Neural crest cell (in vitro differentiated cells): ENCODE measurements at regions not wholly inside any gene's neighbourhood (a gene's known extent, or its start where the extent isn't known, plus 50 kb on each side); places are given as distances from the start of the nearest gene placed in this dataset.

ENCODE experiments used
- DNase-seq: peaks from one replicate; pipeline ENCODE4 v3.0.0; 2021; ENCODE audit warnings: low read depth, mixed read lengths, low spot score
- H3K27ac Mint-ChIP-seq: one replicate; pipeline ENCODE4 v1.8.0; 2021; ENCODE audit warnings: mild to moderate bottlenecking, mixed read lengths; ENCODE audit not compliant: unreplicated experiment
- H3K27me3 Mint-ChIP-seq: 2 replicates; pipeline ENCODE4 v1.8.0; 2021; ENCODE audit warnings: low read depth, mild to moderate bottlenecking, mixed read lengths
- H3K36me3 Mint-ChIP-seq: 2 replicates; pipeline ENCODE4 v1.8.0; 2021; ENCODE audit warnings: low read depth, mild to moderate bottlenecking, mixed read lengths
- H3K4me1 Mint-ChIP-seq: 2 replicates; pipeline ENCODE4 v1.8.0; 2021; ENCODE audit warnings: mixed read lengths
- H3K4me3 Mint-ChIP-seq: one replicate; pipeline ENCODE4 v1.8.0; 2021; ENCODE audit warnings: mild to moderate bottlenecking, mixed read lengths
- H3K9me3 Mint-ChIP-seq: 2 replicates; pipeline ENCODE4 v1.8.0; 2021; ENCODE audit warnings: mixed read lengths
- CTCF ChIP-seq: fragments of 200-600 bp; sonication (generic); conservative IDR thresholded peaks from 2 replicates; pipeline ENCODE4 v1.5.0; 2021; ENCODE audit warnings: antibody characterized with exemption, mild to moderate bottlenecking

GRCh38 chr1:194044892-194045291, 858.5 kb upstream of the B3GALT2 start:
- Mint-ChIP-seq H3K9me3 (no peaks in the 10 kb centered on the region), H3K4me3 (no peak overlapping the region), H3K27ac (no peak overlapping the region), H3K27me3 (no peaks in the 10 kb centered on the region), H3K4me1 (no peaks in the 10 kb centered on the region), H3K36me3 (no peaks in the 10 kb centered on the region)
- TF ChIP-seq CTCF, result no peak
- no peak for DNase-seq

GRCh38 chr1:194043984-194044755, 857.8 kb upstream of the B3GALT2 start:
- no peaks in the 10 kb centered on the region for H3K36me3 Mint-ChIP-seq
- H3K27me3 Mint-ChIP-seq, result no peaks in the 10 kb centered on the region
- no peak for TF ChIP-seq CTCF
- DNase-seq, result no peak
- H3K27ac Mint-ChIP-seq, result no peak overlapping the region
- H3K4me1 Mint-ChIP-seq, result no peaks in the 10 kb centered on the region
- H3K9me3 Mint-ChIP-seq, result no peaks in the 10 kb centered on the region
- no peak overlapping the region for H3K4me3 Mint-ChIP-seq

- no peaks in the 10 kb centered on the region for H3K27me3 Mint-ChIP-seq
- H3K27ac Mint-ChIP-seq, result no peak overlapping the region
- no peaks in the 10 kb centered on the region for H3K4me1 Mint-ChIP-seq
- no peaks in the 10 kb centered on the region for H3K9me3 Mint-ChIP-seq
- TF ChIP-seq CTCF, result no peak
- no peak for DNase-seq
- H3K4me3 Mint-ChIP-seq, result no peak overlapping the region
- H3K36me3 Mint-ChIP-seq, result no peaks in the 10 kb centered on the region
Observed at GRCh38 chr1:194042736-194043135, 856.3 kb upstream of the B3GALT2 start.

GRCh38 chr1:194040496-194040895, 854.1 kb upstream of the B3GALT2 start:
- no peaks in the 10 kb centered on the region for H3K36me3 Mint-ChIP-seq
- no peaks in the 10 kb centered on the region for H3K9me3 Mint-ChIP-seq
- H3K27me3 Mint-ChIP-seq, result no peaks in the 10 kb centered on the region
- H3K27ac Mint-ChIP-seq, result no peak overlapping the region
- H3K4me3 Mint-ChIP-seq, result no peak overlapping the region
- TF ChIP-seq CTCF, result no peak
- no peaks in the 10 kb centered on the region for H3K4me1 Mint-ChIP-seq
- DNase-seq, result no peak

- Mint-ChIP-seq H3K9me3 (no peaks in the 10 kb centered on the region), H3K27me3 (no peaks in the 10 kb centered on the region)
Observed at GRCh38 chr1:194039578-194039977, 853.2 kb upstream of the B3GALT2 start.

More at GRCh38 chr1:194039578-194039977, 853.2 kb upstream of the B3GALT2 start:
- no peak overlapping the region for H3K27ac Mint-ChIP-seq
- no peaks in the 10 kb centered on the region for H3K36me3 Mint-ChIP-seq
- no peak overlapping the region for H3K4me3 Mint-ChIP-seq
- no peak for TF ChIP-seq CTCF
- no peak for DNase-seq
- H3K4me1 Mint-ChIP-seq, result no peaks in the 10 kb centered on the region
